Neuron (in vitro differentiated cells): ENCODE measurements at regions not wholly inside any gene's neighbourhood (a gene's known extent, or its start where the extent isn't known, plus 50 kb on each side); places are given as distances from the start of the nearest gene placed in this dataset.

Source experiments
- H2AFZ ChIP-seq: one replicate; pipeline ENCODE4 v1.6.1; 2013; ENCODE audit warnings: low read depth, mild to moderate bottlenecking, inconsistent platforms, low read length, moderate library complexity
- H3K27me3 ChIP-seq: one replicate; pipeline ENCODE4 v1.6.1; 2013; ENCODE audit warnings: low read length; ENCODE audit not compliant: insufficient read depth
- H3K36me3 ChIP-seq: one replicate; pipeline ENCODE4 v1.6.1; 2013; ENCODE audit warnings: low read length; ENCODE audit not compliant: insufficient read depth
- H3K4me1 ChIP-seq: one replicate; pipeline ENCODE4 v1.6.1; 2013; ENCODE audit warnings: low read length; ENCODE audit not compliant: insufficient read depth
- H3K4me3 ChIP-seq: 2 replicates; pipeline ENCODE4 v1.5.1; 2013; ENCODE audit warnings: mild to moderate bottlenecking, low read length, moderate library complexity
- H3K9me3 ChIP-seq: one replicate; pipeline ENCODE4 v1.6.1; 2013; ENCODE audit warnings: low read length

GRCh38 chr14:101347893-101348777, 213.2 kb upstream of the DIO3 start:
- Histone ChIP-seq H3K9me3 (no peaks in the 10 kb centered on the region), H3K4me1 (no peaks in the 10 kb centered on the region), H2AFZ (no peak overlapping the region), H3K27me3 (peaks cover 3% of the 10 kb centered on the region), H3K36me3 (no peaks in the 10 kb centered on the region), H3K4me3 (no peak overlapping the region)

GRCh38 chr14:101349108-101349507, 212.2 kb upstream of the DIO3 start:
- no peaks in the 10 kb centered on the region for H3K4me1 ChIP-seq
- no peaks in the 10 kb centered on the region for H3K36me3 ChIP-seq
- peaks cover 3% of the 10 kb centered on the region for H3K27me3 ChIP-seq
- no peak overlapping the region for H3K4me3 ChIP-seq
- no peaks in the 10 kb centered on the region for H3K9me3 ChIP-seq
- H2AFZ ChIP-seq, result no peak overlapping the region

- H3K36me3 ChIP-seq, result no peaks in the 10 kb centered on the region
- H3K27me3 ChIP-seq, result peaks cover 3% of the 10 kb centered on the region
- no peaks in the 10 kb centered on the region for H3K9me3 ChIP-seq
- no peak overlapping the region for H3K4me3 ChIP-seq
- H3K4me1 ChIP-seq, result no peaks in the 10 kb centered on the region
- no peak overlapping the region for H2AFZ ChIP-seq
Measured at GRCh38 chr14:101350021-101350420, 211.3 kb upstream of the DIO3 start.

- H3K36me3 ChIP-seq, result no peaks in the 10 kb centered on the region
- no peak overlapping the region for H2AFZ ChIP-seq
- no peaks in the 10 kb centered on the region for H3K9me3 ChIP-seq
- H3K4me3 ChIP-seq, result no peak overlapping the region
- no peaks in the 10 kb centered on the region for H3K4me1 ChIP-seq
- peaks cover 3% of the 10 kb centered on the region for H3K27me3 ChIP-seq
Measured at GRCh38 chr14:101350691-101351090, 210.6 kb upstream of the DIO3 start.

DNA sequence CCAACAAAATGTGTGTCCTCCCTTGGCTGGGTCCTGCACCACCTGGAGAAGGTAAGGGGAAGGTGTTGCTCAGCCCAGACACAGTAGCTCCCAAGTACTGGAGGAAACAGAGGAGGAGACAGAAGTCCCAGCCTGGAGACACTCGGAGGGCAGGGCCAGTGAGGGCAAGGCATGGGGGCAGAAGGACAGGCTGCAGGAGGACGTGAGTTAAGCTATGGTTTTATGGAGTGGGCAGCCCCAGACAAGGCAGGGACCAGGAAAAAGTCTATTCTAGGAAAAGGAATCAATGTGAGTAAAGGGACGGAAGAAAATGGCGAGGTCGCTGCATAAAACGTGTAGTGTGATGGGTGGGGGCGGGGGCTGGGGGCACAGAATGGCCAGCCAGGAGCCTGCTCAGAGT, 210.1 kb upstream of the DIO3 start:
- Histone ChIP-seq H3K36me3 (no peaks in the 10 kb centered on the region), H3K9me3 (no peaks in the 10 kb centered on the region), H3K27me3 (peaks cover 3% of the 10 kb centered on the region), H3K4me1 (no peaks in the 10 kb centered on the region), H2AFZ (no peak overlapping the region), H3K4me3 (no peak overlapping the region)

GRCh38 chr14:101351769-101352168, 209.5 kb upstream of the DIO3 start:
- H3K36me3 ChIP-seq, result no peaks in the 10 kb centered on the region
- H3K4me1 ChIP-seq, result no peaks in the 10 kb centered on the region
- H2AFZ ChIP-seq, result no peak overlapping the region
- H3K4me3 ChIP-seq, result no peak overlapping the region
- H3K27me3 ChIP-seq, result peaks cover 3% of the 10 kb centered on the region
- H3K9me3 ChIP-seq, result peaks cover 2% of the 10 kb centered on the region

DNA sequence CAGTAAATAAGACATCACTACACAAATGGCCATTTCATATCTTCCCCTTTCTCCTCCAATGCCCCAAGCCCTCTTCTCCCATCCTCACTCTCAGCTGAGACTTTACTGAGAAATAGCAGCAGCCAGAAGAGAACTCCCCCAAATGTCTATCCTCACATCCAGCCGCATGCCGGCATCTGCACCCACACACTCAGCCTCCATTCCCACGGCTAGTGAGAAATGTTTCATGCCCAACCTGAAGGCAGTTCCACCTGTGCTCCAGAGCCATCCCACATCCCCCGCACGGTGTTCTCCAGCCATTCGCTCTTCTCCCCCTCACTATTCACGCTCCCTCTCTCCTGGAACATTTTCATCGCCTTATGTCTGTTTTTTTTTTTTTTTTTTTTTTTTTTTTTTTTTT, 208.7 kb upstream of the DIO3 start:
- Histone ChIP-seq H3K9me3 (peaks cover 4% of the 10 kb centered on the region), H3K4me3 (no peak overlapping the region), H2AFZ (no peak overlapping the region), H3K4me1 (no peaks in the 10 kb centered on the region), H3K36me3 (no peaks in the 10 kb centered on the region), H3K27me3 (peaks cover 3% of the 10 kb centered on the region)

DNA sequence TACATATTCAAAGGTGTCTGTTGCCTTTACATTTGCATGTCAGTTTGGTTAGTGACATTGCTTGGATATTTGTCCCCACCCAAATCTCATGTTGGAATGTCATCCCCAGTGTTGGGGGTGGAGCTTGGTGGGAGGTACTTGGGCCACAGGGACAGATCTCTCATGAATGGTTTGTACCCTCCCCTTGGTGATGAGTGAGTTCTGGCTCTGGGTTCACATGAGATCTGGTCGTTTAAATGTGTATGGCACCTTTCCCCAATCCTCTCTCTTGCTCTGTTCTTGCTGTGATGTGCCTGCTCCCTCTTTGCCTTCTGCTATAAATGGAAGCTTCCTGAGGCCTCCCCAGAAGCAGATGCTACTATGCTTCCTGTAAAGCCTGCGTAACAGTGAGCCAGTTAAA, 207.9 kb upstream of the DIO3 start:
- Histone ChIP-seq H3K4me1 (no peaks in the 10 kb centered on the region), H3K9me3 (peaks cover 8% of the 10 kb centered on the region), H3K4me3 (no peak overlapping the region), H3K27me3 (peaks cover 3% of the 10 kb centered on the region), H2AFZ (no peak overlapping the region), H3K36me3 (no peaks in the 10 kb centered on the region)

- no peak overlapping the region for H2AFZ ChIP-seq
- no peak overlapping the region for H3K4me3 ChIP-seq
- no peaks in the 10 kb centered on the region for H3K4me1 ChIP-seq
- no peaks in the 10 kb centered on the region for H3K36me3 ChIP-seq
- peaks cover 3% of the 10 kb centered on the region for H3K27me3 ChIP-seq
- peaks cover 12% of the 10 kb centered on the region for H3K9me3 ChIP-seq
Measured at GRCh38 chr14:101354726-101355125, 206.6 kb upstream of the DIO3 start.

DNA sequence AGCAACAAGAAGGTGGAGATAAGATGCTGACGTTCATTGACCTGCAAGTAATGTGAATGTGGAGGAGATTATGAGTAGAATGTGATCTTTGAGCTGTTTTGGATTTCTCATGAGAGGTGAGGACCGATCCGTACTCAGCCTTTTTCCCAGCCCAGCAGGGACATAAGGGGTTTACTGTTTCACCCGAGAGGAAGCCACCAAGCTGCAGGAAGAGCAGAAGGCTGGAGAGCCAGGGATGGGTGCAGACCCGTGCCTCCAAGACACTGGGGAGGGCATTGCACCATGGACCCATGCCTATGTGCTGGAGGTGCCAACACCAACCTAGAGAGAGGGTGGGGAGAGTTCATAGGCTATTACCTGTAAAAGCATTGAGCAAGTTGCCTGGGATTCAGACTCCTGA, 206.0 kb upstream of the DIO3 start:
- Histone ChIP-seq H3K36me3 (no peaks in the 10 kb centered on the region), H3K27me3 (peaks cover 3% of the 10 kb centered on the region), H3K9me3 (peaks cover 12% of the 10 kb centered on the region), H2AFZ (no peak overlapping the region), H3K4me3 (no peak overlapping the region), H3K4me1 (no peaks in the 10 kb centered on the region)

GRCh38 chr14:101357038-101357437, 204.3 kb upstream of the DIO3 start:
- Histone ChIP-seq H3K4me1 (no peaks in the 10 kb centered on the region), H3K4me3 (no peak overlapping the region), H3K27me3 (no peaks in the 10 kb centered on the region), H2AFZ (no peak overlapping the region), H3K36me3 (no peaks in the 10 kb centered on the region), H3K9me3 (peaks cover 12% of the 10 kb centered on the region)

DNA sequence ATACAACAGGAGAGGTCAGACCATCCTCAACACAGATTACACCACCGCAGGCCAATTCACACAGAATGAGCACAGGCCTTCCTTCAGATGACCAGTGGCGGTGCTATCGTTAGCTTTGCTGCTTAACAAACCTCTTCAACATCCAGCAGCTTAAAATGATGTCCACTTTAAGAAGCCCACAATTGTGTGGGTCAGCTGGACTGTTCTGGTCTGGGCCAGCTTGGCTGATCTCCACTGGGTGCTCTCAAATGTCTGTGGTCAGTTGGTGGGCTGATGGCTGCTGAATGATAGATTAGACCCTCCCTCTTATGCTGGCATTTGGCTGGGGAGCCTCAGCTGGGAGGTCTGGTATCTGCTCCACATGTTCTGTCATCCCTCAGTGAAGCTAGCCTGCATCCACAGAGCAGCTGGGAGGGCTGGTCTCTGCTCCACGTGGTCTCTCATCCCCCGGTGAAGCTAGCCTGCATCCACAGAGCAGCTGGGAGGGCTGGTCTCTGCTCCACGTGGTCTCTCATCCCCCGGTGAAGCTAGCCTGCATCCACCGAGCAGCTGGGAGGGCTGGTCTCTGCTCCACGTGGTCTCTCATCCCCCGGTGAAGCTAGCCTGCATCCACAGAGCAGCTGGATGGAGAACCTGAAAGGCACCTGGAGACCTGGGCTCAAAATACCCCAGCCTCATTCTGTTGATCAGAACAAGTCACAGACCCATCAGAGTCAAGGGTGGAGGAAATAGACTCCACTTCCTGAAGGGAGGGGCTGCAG, 203.6 kb upstream of the DIO3 start:
- Histone ChIP-seq H2AFZ (no peak overlapping the region), H3K9me3 (peaks cover 14% of the 10 kb centered on the region), H3K4me1 (no peaks in the 10 kb centered on the region), H3K4me3 (no peak overlapping the region), H3K36me3 (no peaks in the 10 kb centered on the region), H3K27me3 (no peaks in the 10 kb centered on the region)

DNA sequence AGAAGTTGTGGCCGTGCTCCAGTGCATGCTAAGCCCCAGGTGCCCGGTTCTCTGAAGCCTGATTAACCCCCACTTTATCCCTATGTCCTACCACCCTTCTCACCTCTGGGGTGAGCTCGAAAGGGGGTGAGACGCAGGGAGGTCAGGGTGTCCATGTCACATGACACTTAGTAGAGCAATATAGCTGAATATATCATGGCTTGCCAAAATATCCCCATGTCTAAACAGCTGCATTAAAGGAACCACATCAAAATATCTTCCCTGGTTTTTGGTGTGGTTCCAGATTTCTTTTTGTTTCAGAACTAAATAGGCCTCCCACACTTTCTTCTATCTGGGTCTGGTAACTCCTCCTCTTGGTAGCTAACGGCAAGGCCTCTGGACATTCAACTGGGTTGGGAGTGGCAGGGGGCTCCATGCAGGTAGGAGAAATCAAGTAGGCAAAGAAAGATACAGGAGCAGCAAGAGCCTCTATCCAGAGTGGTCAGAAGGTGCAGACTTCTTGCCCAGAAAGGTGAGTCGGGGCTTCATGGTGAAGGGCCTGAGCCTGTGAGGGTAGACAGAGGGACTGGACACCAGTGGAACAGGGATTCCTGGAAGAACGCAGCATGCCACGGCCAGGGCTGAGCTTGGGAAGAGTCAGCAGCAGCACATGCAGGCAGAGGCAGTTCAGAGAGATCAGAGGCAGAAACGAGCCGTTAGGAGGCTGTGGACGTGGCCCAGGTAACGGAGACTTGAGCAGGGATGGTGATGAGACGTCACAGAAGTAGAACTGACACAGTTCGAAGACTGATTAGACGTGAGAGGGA, 202.8 kb upstream of the DIO3 start:
- no peaks in the 10 kb centered on the region for H3K36me3 ChIP-seq
- no peaks in the 10 kb centered on the region for H3K4me1 ChIP-seq
- no peak overlapping the region for H2AFZ ChIP-seq
- H3K27me3 ChIP-seq, result no peaks in the 10 kb centered on the region
- H3K4me3 ChIP-seq, result no peak overlapping the region
- H3K9me3 ChIP-seq, result peaks cover 15% of the 10 kb centered on the region
